HepG2 (cell line): ENCODE measurements at regions not wholly inside any gene's neighbourhood (a gene's known extent, or its start where the extent isn't known, plus 50 kb on each side); places are given as distances from the start of the nearest gene placed in this dataset.

Experiments
- ATAC-seq: fragments of 200-7000 bp; cut with Tn5 transposase; 3 replicates; pipeline ENCODE4 v1.9.1; 2020; ENCODE audit warnings: mild to moderate bottlenecking, moderate library complexity
- BruUV-seq: library from RNA; stranded (reverse); fragments of 400-500 nt; replicated peaks from 2 replicates; lab custom pipeline; 2021; lab: Mats Ljungman, UMichigan
- CTCF ChIA-PET: fragments of 300-600 bp; formaldehyde crosslinking; extraction: SDS; loops from one replicate; lab custom pipeline; 2021; ENCODE audit warnings: low total read pairs, inconsistent platforms, low intra/inter-chr PET ratio; lab: Yijun Ruan, JAX
- POLR2A ChIA-PET: fragments of 350-600 bp; sonication (Branson Sonifier 250); formaldehyde crosslinking; loops from one replicate; lab custom pipeline; 2020; ENCODE audit warnings: antibody characterized with exemption, inconsistent platforms; lab: Yijun Ruan, JAX
- DNase-seq: peaks from one replicate; pipeline ENCODE4 v3.0.0-alpha.2; 2015; ENCODE audit warnings: low spot score
- FAIRE-seq: peaks from 3 replicates; lab custom pipeline; 2011; peaks lifted over from hg19 to GRCh38; lab: Jason Lieb, UNC
- H2AFZ ChIP-seq: one replicate; pipeline ENCODE4 v1.6.1; 2011; ENCODE audit warnings: low read length, inconsistent platforms
- H3K27ac ChIP-seq: fragments of 300-600 bp; 3 replicates; pipeline ENCODE4 v1.8.0; 2011; ENCODE audit warnings: mixed run types, mild to moderate bottlenecking, mixed read lengths, low read length, inconsistent platforms; ENCODE audit not compliant: insufficient read depth; ENCODE audit errors: extremely low read length
- H3K27me3 ChIP-seq, 2 experiments: fragments of 200-600 bp in 1 of 2; 2 replicates in 1 of 2; 3 replicates in 1 of 2; pipeline versions ENCODE4 v1.6.0 to v1.8.0; 2011; ENCODE audit warnings: low read length in 2 of 2, mild to moderate bottlenecking in 2 of 2, moderate library complexity in 2 of 2, inconsistent platforms in 1 of 2; ENCODE audit not compliant: insufficient read depth in 2 of 2, control insufficient read depth in 1 of 2
- H3K36me3 ChIP-seq, 2 experiments: fragments of 200-600 bp in 1 of 2; replicated peaks in 1 of 2; 2 replicates in 1 of 2; 3 replicates in 1 of 2; pipeline versions ENCODE4 v1.5.1 to v1.8.0; 2011; ENCODE audit warnings: low read length in 2 of 2, inconsistent platforms in 1 of 2; ENCODE audit not compliant: insufficient read depth in 2 of 2, control insufficient read depth in 1 of 2
- H3K4me1 ChIP-seq: 2 replicates; pipeline ENCODE4 v1.5.1; 2012; ENCODE audit warnings: low read length, inconsistent platforms; ENCODE audit not compliant: insufficient read depth
- H3K4me2 ChIP-seq: 2 replicates; pipeline ENCODE4 v1.6.0; 2011; ENCODE audit warnings: low read depth, low read length, inconsistent platforms
- H3K4me3 ChIP-seq, 3 experiments: fragments of 200-600 bp in 1 of 3; sonication (generic), shearing (Covaris generic) in 1 of 3; replicated peaks in 1 of 3; 2 replicates each; pipeline ENCODE4 v1.5.1; 2011 to 2016; ENCODE audit warnings: low read length in 3 of 3, inconsistent platforms in 2 of 3, low read depth in 2 of 3, mild to moderate bottlenecking in 2 of 3, control low read depth in 1 of 3, mixed read lengths in 1 of 3; ENCODE audit not compliant: insufficient read depth in 1 of 3
- H3K79me2 ChIP-seq: one replicate; pipeline ENCODE4 v1.6.1; 2011; ENCODE audit warnings: low read length, inconsistent platforms; ENCODE audit not compliant: insufficient read depth
- H3K9ac ChIP-seq: 2 replicates; pipeline ENCODE4 v1.6.0; 2011; ENCODE audit warnings: mild to moderate bottlenecking, low read depth, low read length, inconsistent platforms; ENCODE audit not compliant: insufficient read depth
- H3K9me3 ChIP-seq: 2 replicates; pipeline ENCODE4 v1.5.1; 2012; ENCODE audit warnings: mild to moderate bottlenecking, low read length
- H4K20me1 ChIP-seq: 2 replicates; pipeline ENCODE4 v1.6.0; 2011; ENCODE audit warnings: inconsistent platforms, mild to moderate bottlenecking, low read length, moderate library complexity; ENCODE audit not compliant: insufficient read depth
- JARID2 ChIP-seq: sonication (generic); formaldehyde crosslinking; IDR thresholded peaks from 2 replicates; pipeline ENCODE4 v1.8.1; 2023; ENCODE audit warnings: missing genetic modification reagents, inconsistent platforms; ENCODE audit not compliant: insufficient replicate concordance
- PCBP1 ChIP-seq: fragments of 200-400 bp; formaldehyde crosslinking; IDR thresholded peaks from 2 replicates; pipeline ENCODE4 v1.6.1; 2017; ENCODE audit warnings: mild to moderate bottlenecking, low read depth, low read length, borderline replicate concordance
- RFX1 ChIP-seq: fragments of 450-650 bp; IDR thresholded peaks from 2 replicates; pipeline ENCODE4 v1.6.1; 2017
- U2AF2 ChIP-seq: fragments of 200-400 bp; formaldehyde crosslinking; IDR thresholded peaks from 2 replicates; pipeline ENCODE4 v1.6.1; 2017; ENCODE audit warnings: low read depth, mild to moderate bottlenecking, low read length
- ZNF230 ChIP-seq: sonication (generic); formaldehyde crosslinking; IDR thresholded peaks from 2 replicates; pipeline ENCODE4 v1.4.0; 2020; ENCODE audit warnings: mild to moderate bottlenecking, missing genetic modification reagents
- ZNF292 ChIP-seq: sonication (generic); formaldehyde crosslinking; IDR thresholded peaks from 2 replicates; pipeline ENCODE4 v1.8.1; 2022; ENCODE audit warnings: mild to moderate bottlenecking, low read depth, missing genetic modification reagents, borderline replicate concordance
- WGBS: methylation state at CpG from one replicate; pipeline ENCODE4 v1.1.6; 2017; ENCODE audit warnings: low lambda C conversion rate; 5-methylcytosine and 5-hydroxymethylcytosine counted together
- in situ Hi-C: cut with HindIII; loops from 2 replicates; pipeline ENCODE4 v1.10.0; 2017; ENCODE audit warnings: low pct_unique_long_range_greater_than_20kb; ENCODE audit not compliant: extremely low pct_ligation_motif_present
- intact Hi-C: fragments of 100-400 bp; cut with micrococcal nuclease; formaldehyde crosslinking; loops from one replicate; pipeline ENCODE4 v1.10.0; 2022; ENCODE audit not compliant: unreplicated experiment
- TF ChIP-seq, protein P1 (sequence below): sonication (generic); formaldehyde crosslinking; IDR thresholded peaks from 2 replicates; pipeline ENCODE4 v1.4.0; 2020; ENCODE audit warnings: missing genetic modification reagents
- TF ChIP-seq, protein P2 (sequence below): sonication (generic); formaldehyde crosslinking; IDR thresholded peaks from 2 replicates; pipeline ENCODE4 v1.4.0; 2020; ENCODE audit warnings: missing genetic modification reagents, mild to moderate bottlenecking, borderline replicate concordance
- TF ChIP-seq, protein P3 (sequence below): sonication (generic); formaldehyde crosslinking; IDR thresholded peaks from 2 replicates; pipeline ENCODE4 v1.5.1; 2020; ENCODE audit warnings: missing genetic modification reagents, mild to moderate bottlenecking, borderline replicate concordance
- TF ChIP-seq, protein P4 (sequence below): sonication (generic); formaldehyde crosslinking; IDR thresholded peaks from 2 replicates; pipeline ENCODE4 v1.4.0; 2020; ENCODE audit warnings: mild to moderate bottlenecking, low read depth, missing genetic modification reagents
- TF ChIP-seq, protein P5 (sequence below): IDR thresholded peaks from 2 replicates; pipeline ENCODE4 v1.4.0; 2020; ENCODE audit warnings: mild to moderate bottlenecking, missing genetic modification reagents

DNA sequence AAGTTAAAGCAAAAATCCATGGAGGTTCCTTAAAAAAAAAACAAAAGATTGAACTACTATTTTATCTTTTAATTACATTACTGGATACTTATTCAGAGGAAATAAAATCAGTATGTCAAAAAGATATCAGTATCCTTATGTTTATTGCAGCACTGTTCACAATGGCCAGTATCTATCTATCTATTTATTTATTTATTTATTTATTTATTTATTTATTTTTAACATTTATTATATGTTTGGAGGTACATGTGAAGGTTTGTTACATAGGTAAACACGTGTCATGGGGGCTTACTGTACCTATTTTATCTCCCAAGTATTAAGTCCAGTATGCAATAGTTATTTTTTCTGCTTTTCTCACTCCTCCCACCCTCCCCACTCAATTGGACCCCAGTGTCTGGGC lies 881.1 kb upstream of the POU3F4 start:
- ChIA-PET POLR2A (no interaction called here), CTCF (no interaction called here)
- ATAC-seq (no peak), DNase-seq (no peak), FAIRE-seq (no peak)
- Histone ChIP-seq H2AFZ (no peak overlapping the region), H3K9me3 (peaks cover 54% of the 10 kb centered on the region), H3K4me1 (no peaks in the 10 kb centered on the region), H3K4me2 (no peak overlapping the region), H3K27me3 (no peaks in the 10 kb centered on the region), H3K36me3 (no peaks in the 10 kb centered on the region), H3K4me3 (no peak overlapping the region), H3K27ac (no peak overlapping the region), H4K20me1 (no peaks in the 10 kb centered on the region), H3K79me2 (no peaks in the 10 kb centered on the region), H3K9ac (no peak overlapping the region)
- intact Hi-C loops (no loop called here), in situ Hi-C loops (no loop called here)
- no TSS peak for BruUV-seq
- WGBS: 0% methylated on average over 1 of the region's 1 CpG
- TF ChIP-seq, protein P1, sequence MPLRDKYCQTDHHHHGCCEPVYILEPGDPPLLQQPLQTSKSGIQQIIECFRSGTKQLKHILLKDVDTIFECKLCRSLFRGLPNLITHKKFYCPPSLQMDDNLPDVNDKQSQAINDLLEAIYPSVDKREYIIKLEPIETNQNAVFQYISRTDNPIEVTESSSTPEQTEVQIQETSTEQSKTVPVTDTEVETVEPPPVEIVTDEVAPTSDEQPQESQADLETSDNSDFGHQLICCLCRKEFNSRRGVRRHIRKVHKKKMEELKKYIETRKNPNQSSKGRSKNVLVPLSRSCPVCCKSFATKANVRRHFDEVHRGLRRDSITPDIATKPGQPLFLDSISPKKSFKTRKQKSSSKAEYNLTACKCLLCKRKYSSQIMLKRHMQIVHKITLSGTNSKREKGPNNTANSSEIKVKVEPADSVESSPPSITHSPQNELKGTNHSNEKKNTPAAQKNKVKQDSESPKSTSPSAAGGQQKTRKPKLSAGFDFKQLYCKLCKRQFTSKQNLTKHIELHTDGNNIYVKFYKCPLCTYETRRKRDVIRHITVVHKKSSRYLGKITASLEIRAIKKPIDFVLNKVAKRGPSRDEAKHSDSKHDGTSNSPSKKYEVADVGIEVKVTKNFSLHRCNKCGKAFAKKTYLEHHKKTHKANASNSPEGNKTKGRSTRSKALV: no peak
- TF ChIP-seq U2AF2: no peak
- TF ChIP-seq ZNF230 (CRISPR knock-in tag): no peak
- TF ChIP-seq, protein P2, sequence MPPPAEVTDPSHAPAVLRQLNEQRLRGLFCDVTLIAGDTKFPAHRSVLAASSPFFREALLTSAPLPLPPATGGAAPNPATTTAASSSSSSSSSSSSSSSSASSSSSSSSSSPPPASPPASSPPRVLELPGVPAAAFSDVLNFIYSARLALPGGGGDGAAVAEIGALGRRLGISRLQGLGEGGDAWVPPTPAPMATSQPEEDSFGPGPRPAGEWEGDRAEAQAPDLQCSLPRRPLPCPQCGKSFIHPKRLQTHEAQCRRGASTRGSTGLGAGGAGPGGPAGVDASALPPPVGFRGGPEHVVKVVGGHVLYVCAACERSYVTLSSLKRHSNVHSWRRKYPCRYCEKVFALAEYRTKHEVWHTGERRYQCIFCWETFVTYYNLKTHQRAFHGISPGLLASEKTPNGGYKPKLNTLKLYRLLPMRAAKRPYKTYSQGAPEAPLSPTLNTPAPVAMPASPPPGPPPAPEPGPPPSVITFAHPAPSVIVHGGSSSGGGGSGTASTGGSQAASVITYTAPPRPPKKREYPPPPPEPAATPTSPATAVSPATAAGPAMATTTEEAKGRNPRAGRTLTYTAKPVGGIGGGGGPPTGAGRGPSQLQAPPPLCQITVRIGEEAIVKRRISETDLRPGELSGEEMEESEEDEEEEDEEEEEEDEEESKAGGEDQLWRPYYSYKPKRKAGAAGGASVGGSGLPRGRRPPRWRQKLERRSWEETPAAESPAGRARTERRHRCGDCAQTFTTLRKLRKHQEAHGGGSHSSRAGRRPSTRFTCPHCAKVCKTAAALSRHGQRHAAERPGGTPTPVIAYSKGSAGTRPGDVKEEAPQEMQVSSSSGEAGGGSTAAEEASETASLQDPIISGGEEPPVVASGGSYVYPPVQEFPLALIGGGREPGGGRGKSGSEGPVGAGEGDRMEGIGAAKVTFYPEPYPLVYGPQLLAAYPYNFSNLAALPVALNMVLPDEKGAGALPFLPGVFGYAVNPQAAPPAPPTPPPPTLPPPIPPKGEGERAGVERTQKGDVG (CRISPR knock-in tag): no peak
- TF ChIP-seq, protein P3, sequence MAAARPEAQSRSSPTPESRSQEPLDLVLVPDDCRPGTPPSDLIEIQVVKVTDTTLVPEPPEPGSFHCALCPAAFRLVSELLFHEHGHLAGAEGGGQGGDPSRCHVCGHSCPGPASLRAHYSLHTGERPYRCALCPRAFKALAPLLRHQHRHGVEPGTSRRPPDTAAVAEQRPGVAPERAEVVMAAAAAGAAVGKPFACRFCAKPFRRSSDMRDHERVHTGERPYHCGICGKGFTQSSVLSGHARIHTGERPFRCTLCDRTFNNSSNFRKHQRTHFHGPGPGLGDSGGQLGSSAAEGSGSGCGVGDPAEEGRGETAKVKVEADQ (CRISPR knock-in tag): no peak
- TF ChIP-seq, protein P4, sequence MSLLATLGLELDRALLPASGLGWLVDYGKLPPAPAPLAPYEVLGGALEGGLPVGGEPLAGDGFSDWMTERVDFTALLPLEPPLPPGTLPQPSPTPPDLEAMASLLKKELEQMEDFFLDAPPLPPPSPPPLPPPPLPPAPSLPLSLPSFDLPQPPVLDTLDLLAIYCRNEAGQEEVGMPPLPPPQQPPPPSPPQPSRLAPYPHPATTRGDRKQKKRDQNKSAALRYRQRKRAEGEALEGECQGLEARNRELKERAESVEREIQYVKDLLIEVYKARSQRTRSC (CRISPR knock-in tag): no peak
- no peak for TF ChIP-seq PCBP1
- TF ChIP-seq RFX1: no peak
- TF ChIP-seq ZNF292: no peak
- no peak for TF ChIP-seq JARID2 (CRISPR knock-in tag)
- TF ChIP-seq, protein P5, sequence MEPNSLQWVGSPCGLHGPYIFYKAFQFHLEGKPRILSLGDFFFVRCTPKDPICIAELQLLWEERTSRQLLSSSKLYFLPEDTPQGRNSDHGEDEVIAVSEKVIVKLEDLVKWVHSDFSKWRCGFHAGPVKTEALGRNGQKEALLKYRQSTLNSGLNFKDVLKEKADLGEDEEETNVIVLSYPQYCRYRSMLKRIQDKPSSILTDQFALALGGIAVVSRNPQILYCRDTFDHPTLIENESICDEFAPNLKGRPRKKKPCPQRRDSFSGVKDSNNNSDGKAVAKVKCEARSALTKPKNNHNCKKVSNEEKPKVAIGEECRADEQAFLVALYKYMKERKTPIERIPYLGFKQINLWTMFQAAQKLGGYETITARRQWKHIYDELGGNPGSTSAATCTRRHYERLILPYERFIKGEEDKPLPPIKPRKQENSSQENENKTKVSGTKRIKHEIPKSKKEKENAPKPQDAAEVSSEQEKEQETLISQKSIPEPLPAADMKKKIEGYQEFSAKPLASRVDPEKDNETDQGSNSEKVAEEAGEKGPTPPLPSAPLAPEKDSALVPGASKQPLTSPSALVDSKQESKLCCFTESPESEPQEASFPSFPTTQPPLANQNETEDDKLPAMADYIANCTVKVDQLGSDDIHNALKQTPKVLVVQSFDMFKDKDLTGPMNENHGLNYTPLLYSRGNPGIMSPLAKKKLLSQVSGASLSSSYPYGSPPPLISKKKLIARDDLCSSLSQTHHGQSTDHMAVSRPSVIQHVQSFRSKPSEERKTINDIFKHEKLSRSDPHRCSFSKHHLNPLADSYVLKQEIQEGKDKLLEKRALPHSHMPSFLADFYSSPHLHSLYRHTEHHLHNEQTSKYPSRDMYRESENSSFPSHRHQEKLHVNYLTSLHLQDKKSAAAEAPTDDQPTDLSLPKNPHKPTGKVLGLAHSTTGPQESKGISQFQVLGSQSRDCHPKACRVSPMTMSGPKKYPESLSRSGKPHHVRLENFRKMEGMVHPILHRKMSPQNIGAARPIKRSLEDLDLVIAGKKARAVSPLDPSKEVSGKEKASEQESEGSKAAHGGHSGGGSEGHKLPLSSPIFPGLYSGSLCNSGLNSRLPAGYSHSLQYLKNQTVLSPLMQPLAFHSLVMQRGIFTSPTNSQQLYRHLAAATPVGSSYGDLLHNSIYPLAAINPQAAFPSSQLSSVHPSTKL: no peak
